SKM-1 treated with dmso at 0.1 percent for 144 hours (cell line): ENCODE measurements at regions not wholly inside any gene's neighbourhood (a gene's known extent, or its start where the extent isn't known, plus 50 kb on each side); places are given as distances from the start of the nearest gene placed in this dataset.
"Not testable (repeated sequence)": the region's sequence is repeated elsewhere in the genome, so short reads cannot be mapped to it uniquely, and the experiment has no call there.

Experiments
- DNase-seq: peaks from one replicate; lab custom pipeline; 2025; ENCODE audit not compliant: unreplicated experiment; lab: John Stamatoyannopoulos, UW

GRCh38 chr7:115363916-115364315 lies 442.0 kb downstream of the MDFIC start:
- no peak for DNase-seq

- DNase-seq = no peak
Measured at GRCh38 chr7:115359955-115360354, 438.1 kb downstream of the MDFIC start.

GRCh38 chr7:115359119-115359518 lies 437.2 kb downstream of the MDFIC start:
- no peak for DNase-seq

GRCh38 chr7:115357703-115357999 lies 435.8 kb downstream of the MDFIC start:
- no peak for DNase-seq

- no peak for DNase-seq
Measured at GRCh38 chr7:115356999-115357702, 435.3 kb downstream of the MDFIC start.

- DNase-seq = no peak
Measured at GRCh38 chr7:115356139-115356746, 434.3 kb downstream of the MDFIC start.

GRCh38 chr7:115354925-115355324 lies 433.0 kb downstream of the MDFIC start:
- DNase-seq = no peak

- no peak for DNase-seq
Measured at GRCh38 chr7:115352375-115352774, 430.5 kb downstream of the MDFIC start.

- no peak for DNase-seq
Measured at GRCh38 chr7:115350764-115351163, 428.9 kb downstream of the MDFIC start.

- DNase-seq = no peak
Measured at GRCh38 chr7:115349635-115350034, 427.7 kb downstream of the MDFIC start.

GRCh38 chr7:115346685-115347084 lies 424.8 kb downstream of the MDFIC start:
- no peak for DNase-seq

- DNase-seq = no peak
Measured at GRCh38 chr7:115340828-115341227, 418.9 kb downstream of the MDFIC start.

GRCh38 chr7:115338016-115338415 lies 416.1 kb downstream of the MDFIC start:
- no peak for DNase-seq

GRCh38 chr7:115332691-115333090 lies 410.8 kb downstream of the MDFIC start:
- DNase-seq = no peak

GRCh38 chr7:115329006-115329405 lies 407.1 kb downstream of the MDFIC start:
- no peak for DNase-seq

- DNase-seq = no peak
Measured at GRCh38 chr7:115328018-115328417, 406.1 kb downstream of the MDFIC start.

GRCh38 chr7:115327326-115327725 lies 405.4 kb downstream of the MDFIC start:
- DNase-seq = no peak

- no peak for DNase-seq
Measured at GRCh38 chr7:115319541-115319940, 397.6 kb downstream of the MDFIC start.

- not testable (repeated sequence) for DNase-seq
Measured at GRCh38 chr7:115310316-115310715, 388.4 kb downstream of the MDFIC start.

GRCh38 chr7:115306586-115306985 lies 384.7 kb downstream of the MDFIC start:
- no peak for DNase-seq

GRCh38 chr7:115300231-115300870 lies 378.5 kb downstream of the MDFIC start:
- DNase-seq = no peak

GRCh38 chr7:115299397-115300037 lies 377.6 kb downstream of the MDFIC start:
- DNase-seq = no peak
